Fibroblast of lung (primary cell): ENCODE measurements at regions not wholly inside any gene's neighbourhood (a gene's known extent, or its start where the extent isn't known, plus 50 kb on each side); places are given as distances from the start of the nearest gene placed in this dataset.

ENCODE experiments used
- DNase-seq, 2 donors: peaks; one replicate each; pipeline versions ENCODE4 v3.0.0 to v3.0.0-alpha.2; 2010; ENCODE audit warnings: low read depth in 2 of 2
- H2AFZ ChIP-seq: 2 replicates; pipeline ENCODE4 v1.5.1; 2012; ENCODE audit warnings: low read length, control low read depth, inconsistent platforms
- H3K27ac ChIP-seq: 2 replicates; pipeline ENCODE4 v1.5.1; 2011; ENCODE audit warnings: low read length, control low read depth; ENCODE audit not compliant: insufficient read depth
- H3K27me3 ChIP-seq: 2 replicates; pipeline ENCODE4 v1.5.1; 2011; ENCODE audit warnings: mild to moderate bottlenecking, low read length; ENCODE audit not compliant: control insufficient read depth, insufficient read depth
- H3K36me3 ChIP-seq: 2 replicates; pipeline ENCODE4 v1.5.1; 2011; ENCODE audit warnings: low read length; ENCODE audit not compliant: control insufficient read depth, insufficient read depth
- H3K4me1 ChIP-seq: 2 replicates; pipeline ENCODE4 v1.5.1; 2011; ENCODE audit warnings: low read length; ENCODE audit not compliant: control insufficient read depth, insufficient read depth; ENCODE audit errors: extremely low read depth
- H3K4me2 ChIP-seq: 2 replicates; pipeline ENCODE4 v1.5.1; 2011; ENCODE audit warnings: low read length, control low read depth; ENCODE audit not compliant: insufficient read depth; ENCODE audit errors: extremely low read depth
- H3K4me3 ChIP-seq, 4 experiments: fragments of 200-600 bp in 1 of 4; sonication (generic) in 1 of 4; replicated peaks in 1 of 4; 2 replicates each; pipeline ENCODE4 v1.5.1; 2011 to 2016; ENCODE audit warnings: low read length in 4 of 4, low read depth in 3 of 4, mild to moderate bottlenecking in 3 of 4, control low read depth in 2 of 4, inconsistent platforms in 1 of 4, mixed read lengths in 1 of 4; ENCODE audit not compliant: insufficient read depth in 1 of 4; ENCODE audit errors: control extremely low read depth in 1 of 4
- H3K79me2 ChIP-seq: 2 replicates; pipeline ENCODE4 v1.5.1; 2012; ENCODE audit warnings: mild to moderate bottlenecking, low read length, inconsistent platforms; ENCODE audit not compliant: control insufficient read depth, insufficient read depth
- H3K9ac ChIP-seq: 2 replicates; pipeline ENCODE4 v1.5.1; 2011; ENCODE audit warnings: mild to moderate bottlenecking, low read length, control low read depth; ENCODE audit not compliant: insufficient read depth
- H3K9me3 ChIP-seq: 2 replicates; pipeline ENCODE4 v1.5.1; 2012; ENCODE audit warnings: low read depth, low read length; ENCODE audit not compliant: control insufficient read depth, insufficient read depth
- H4K20me1 ChIP-seq: 2 replicates; pipeline ENCODE4 v1.5.1; 2011; ENCODE audit warnings: low read length; ENCODE audit not compliant: control insufficient read depth, insufficient read depth; ENCODE audit errors: extremely low read depth
- EZH2 ChIP-seq: IDR thresholded peaks from 2 replicates; pipeline ENCODE4 v1.5.1; 2012; ENCODE audit warnings: low read length, control low read depth, mild to moderate bottlenecking; ENCODE audit errors: missing control alignments
- TF ChIP-seq, protein P1 (sequence below), 2 donors: IDR thresholded peaks in 1 of 2; conservative IDR thresholded peaks in 1 of 2; 1 replicate in 1 of 2; 2 replicates in 1 of 2; pipeline ENCODE4 v1.5.1; 2011 to 2012; ENCODE audit warnings: low read length in 2 of 2, control low read depth in 1 of 2, inconsistent platforms in 1 of 2, low read depth in 1 of 2, mild to moderate bottlenecking in 1 of 2

DNA sequence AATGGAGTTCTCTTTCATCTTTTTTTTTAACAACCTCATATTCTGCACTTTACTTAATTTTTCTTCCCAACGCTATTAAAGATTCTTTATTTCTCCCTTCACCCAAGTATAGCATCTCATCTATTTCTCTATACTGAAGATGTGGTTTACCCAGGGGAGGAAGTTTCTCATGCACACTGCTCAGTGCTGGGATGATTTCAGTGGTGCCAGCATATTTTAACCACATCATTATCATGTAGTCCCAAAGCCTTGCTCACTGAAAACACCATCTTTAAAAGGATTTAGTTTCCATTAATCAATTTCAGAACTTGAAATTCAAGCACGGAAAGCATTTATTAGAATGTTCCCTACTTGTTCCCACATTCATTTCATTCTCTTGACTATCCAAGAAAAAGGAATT is 725.7 kb downstream of the USP25 start:
- Histone ChIP-seq H3K9me3 (no peaks in the 10 kb centered on the region), H3K36me3 (no peaks in the 10 kb centered on the region), H4K20me1 (no peaks in the 10 kb centered on the region), H3K4me3 (no peak overlapping the region), H3K4me2 (no peak overlapping the region), H3K27me3 (no peaks in the 10 kb centered on the region), H3K9ac (no peak overlapping the region), H3K4me1 (no peaks in the 10 kb centered on the region), H3K27ac (no peak overlapping the region), H3K79me2 (no peaks in the 10 kb centered on the region), H2AFZ (no peak overlapping the region)
- TF ChIP-seq, protein P1, sequence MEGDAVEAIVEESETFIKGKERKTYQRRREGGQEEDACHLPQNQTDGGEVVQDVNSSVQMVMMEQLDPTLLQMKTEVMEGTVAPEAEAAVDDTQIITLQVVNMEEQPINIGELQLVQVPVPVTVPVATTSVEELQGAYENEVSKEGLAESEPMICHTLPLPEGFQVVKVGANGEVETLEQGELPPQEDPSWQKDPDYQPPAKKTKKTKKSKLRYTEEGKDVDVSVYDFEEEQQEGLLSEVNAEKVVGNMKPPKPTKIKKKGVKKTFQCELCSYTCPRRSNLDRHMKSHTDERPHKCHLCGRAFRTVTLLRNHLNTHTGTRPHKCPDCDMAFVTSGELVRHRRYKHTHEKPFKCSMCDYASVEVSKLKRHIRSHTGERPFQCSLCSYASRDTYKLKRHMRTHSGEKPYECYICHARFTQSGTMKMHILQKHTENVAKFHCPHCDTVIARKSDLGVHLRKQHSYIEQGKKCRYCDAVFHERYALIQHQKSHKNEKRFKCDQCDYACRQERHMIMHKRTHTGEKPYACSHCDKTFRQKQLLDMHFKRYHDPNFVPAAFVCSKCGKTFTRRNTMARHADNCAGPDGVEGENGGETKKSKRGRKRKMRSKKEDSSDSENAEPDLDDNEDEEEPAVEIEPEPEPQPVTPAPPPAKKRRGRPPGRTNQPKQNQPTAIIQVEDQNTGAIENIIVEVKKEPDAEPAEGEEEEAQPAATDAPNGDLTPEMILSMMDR (conservative IDR thresholded peaks at IDR 0.05 in 1 of 2, IDR thresholded peaks at IDR 0.05 in 1 of 2; ENCODE audit: low read depth in 1 of 2, low read length in 2 of 2): no peak
- no peak for TF ChIP-seq EZH2
- peak in 1 of 2 donors; percentile 57 for DNase-seq

DNA sequence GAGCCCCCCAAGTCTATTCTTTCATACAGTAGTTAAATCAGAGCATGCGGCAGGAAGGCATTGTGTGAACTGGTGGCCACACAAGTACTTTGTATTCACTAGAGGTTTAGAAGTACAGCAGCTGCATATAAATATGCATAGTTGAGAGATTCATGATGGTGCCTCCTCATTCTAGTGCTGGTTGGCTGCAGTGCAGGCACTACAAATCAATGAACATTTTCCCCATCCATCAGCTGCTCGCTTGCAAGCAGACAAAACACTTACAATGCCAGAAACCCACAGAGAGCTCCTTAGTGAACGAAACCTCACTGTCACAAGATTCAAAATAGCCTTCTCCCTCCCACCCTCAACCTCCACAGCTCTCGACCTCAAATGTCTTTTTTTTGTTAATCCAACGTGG is 726.2 kb downstream of the USP25 start:
- H3K79me2 ChIP-seq: no peaks in the 10 kb centered on the region
- no peak for TF ChIP-seq EZH2
- TF ChIP-seq, protein P1 (conservative IDR thresholded peaks at IDR 0.05 in 1 of 2, IDR thresholded peaks at IDR 0.05 in 1 of 2; ENCODE audit: low read depth in 1 of 2, low read length in 2 of 2): no peak
- no peak overlapping the region for H3K27ac ChIP-seq
- H3K4me3 ChIP-seq: no peak overlapping the region
- H3K9me3 ChIP-seq: no peaks in the 10 kb centered on the region
- no peaks in the 10 kb centered on the region for H3K36me3 ChIP-seq
- no peak overlapping the region for H3K4me2 ChIP-seq
- DNase-seq: peak; percentile 40 to 88
- H2AFZ ChIP-seq: no peak overlapping the region
- no peaks in the 10 kb centered on the region for H4K20me1 ChIP-seq
- H3K9ac ChIP-seq: no peak overlapping the region
- H3K4me1 ChIP-seq: no peaks in the 10 kb centered on the region
- H3K27me3 ChIP-seq: no peaks in the 10 kb centered on the region

DNA sequence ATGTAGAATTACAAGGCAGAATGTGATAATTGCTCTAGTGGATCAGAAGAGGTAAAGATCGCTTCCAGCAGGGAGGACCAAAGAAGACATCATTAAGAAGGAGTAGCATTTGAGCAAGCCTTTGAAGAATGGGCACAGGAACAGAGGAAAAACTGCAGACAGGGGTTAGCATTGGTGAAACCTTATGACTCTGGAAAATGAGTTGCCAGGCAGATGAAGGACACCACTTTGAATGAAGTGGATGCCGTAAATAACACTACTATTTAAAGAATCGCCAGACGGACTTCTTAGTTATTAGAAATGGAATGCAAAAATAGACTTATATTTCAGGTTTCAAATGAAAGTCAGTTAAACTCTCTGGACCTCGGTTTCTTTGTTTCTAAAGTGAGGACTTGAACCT is 727.7 kb downstream of the USP25 start:
- Histone ChIP-seq H3K4me3 (no peak overlapping the region), H3K9me3 (no peaks in the 10 kb centered on the region), H3K36me3 (no peaks in the 10 kb centered on the region), H3K9ac (no peak overlapping the region), H2AFZ (no peak overlapping the region), H3K4me2 (no peak overlapping the region), H3K4me1 (no peaks in the 10 kb centered on the region), H3K27ac (no peak overlapping the region), H4K20me1 (no peaks in the 10 kb centered on the region), H3K27me3 (no peaks in the 10 kb centered on the region), H3K79me2 (no peaks in the 10 kb centered on the region)
- no peak for DNase-seq
- TF ChIP-seq EZH2: no peak
- TF ChIP-seq, protein P1 (conservative IDR thresholded peaks at IDR 0.05 in 1 of 2, IDR thresholded peaks at IDR 0.05 in 1 of 2; ENCODE audit: low read depth in 1 of 2, low read length in 2 of 2): no peak
